IMR-90 (cell line): ENCODE measurements at regions not wholly inside any gene's neighbourhood (a gene's known extent, or its start where the extent isn't known, plus 50 kb on each side); places are given as distances from the start of the nearest gene placed in this dataset.

Source experiments
- ATAC-seq: fragments of 200-7000 bp; cut with Tn5 transposase; 2 replicates; pipeline ENCODE4 v1.9.1; 2020; ENCODE audit warnings: low read depth, mild to moderate bottlenecking, moderate library complexity
- BruUV-seq: library from RNA; stranded (reverse); fragments of 400-500 nt; replicated peaks from 2 replicates; lab custom pipeline; 2021; lab: Mats Ljungman, UMichigan
- CTCF ChIA-PET: fragments of 300-600 bp; formaldehyde crosslinking; extraction: SDS; loops from one replicate; lab custom pipeline; 2021; ENCODE audit warnings: antibody characterized with exemption; lab: Yijun Ruan, JAX
- POLR2A ChIA-PET: fragments of 300-600 bp; sonication (Branson Sonifier 250); formaldehyde crosslinking; loops from one replicate; lab custom pipeline; 2022; ENCODE audit warnings: antibody characterized with exemption; ENCODE audit not compliant: unreplicated experiment; lab: Charles Lee
- DNase-seq: peaks from one replicate; pipeline ENCODE4 v3.0.0; 2013
- H2AFZ ChIP-seq: replicated peaks from 2 replicates; pipeline ENCODE3; 2013; ENCODE audit warnings: low read length, mild to moderate bottlenecking; ENCODE audit not compliant: poor library complexity
- H2AK5ac ChIP-seq: 2 replicates; pipeline ENCODE4 v1.6.1; 2013; ENCODE audit warnings: low read depth, low read length, inconsistent platforms
- H2AK9ac ChIP-seq: replicated peaks from 2 replicates; pipeline ENCODE3; 2013; ENCODE audit warnings: mild to moderate bottlenecking, low read depth, low read length, moderate library complexity; ENCODE audit not compliant: poor library complexity
- H2BK120ac ChIP-seq: 2 replicates; pipeline ENCODE4 v1.6.1; 2013; ENCODE audit warnings: low read depth, low read length, inconsistent platforms
- H2BK15ac ChIP-seq: 3 replicates; pipeline ENCODE4 v1.6.1; 2013; ENCODE audit warnings: low read depth, low read length, inconsistent platforms
- H2BK20ac ChIP-seq: 2 replicates; pipeline ENCODE4 v1.6.1; 2013; ENCODE audit warnings: low read depth, mild to moderate bottlenecking, inconsistent platforms, low read length, moderate library complexity
- H2BK5ac ChIP-seq: 2 replicates; pipeline ENCODE4 v1.6.1; 2013; ENCODE audit warnings: mild to moderate bottlenecking, low read depth, low read length, inconsistent platforms; ENCODE audit not compliant: poor library complexity, severe bottlenecking
- H3K14ac ChIP-seq: replicated peaks from 2 replicates; pipeline ENCODE4 v1.6.1; 2013; ENCODE audit warnings: low read depth, low read length, inconsistent platforms
- H3K18ac ChIP-seq: 2 replicates; pipeline ENCODE4 v1.6.1; 2013; ENCODE audit warnings: low read depth, low read length, control low read depth
- H3K23ac ChIP-seq: 2 replicates; pipeline ENCODE4 v1.6.1; 2013; ENCODE audit warnings: low read depth, low read length, inconsistent platforms
- H3K27ac ChIP-seq: 2 replicates; pipeline ENCODE4 v1.5.1; 2013; ENCODE audit warnings: mild to moderate bottlenecking, control low read depth, low read length; ENCODE audit not compliant: insufficient read depth
- H3K27me3 ChIP-seq: 2 replicates; pipeline ENCODE4 v1.6.1; 2013; ENCODE audit warnings: low read length; ENCODE audit not compliant: control insufficient read depth, insufficient read depth
- H3K36me3 ChIP-seq: 2 replicates; pipeline ENCODE4 v1.6.1; 2013; ENCODE audit warnings: low read length, mixed read lengths; ENCODE audit not compliant: control insufficient read depth, insufficient read depth
- H3K4ac ChIP-seq: 2 replicates; pipeline ENCODE4 v1.6.1; 2013; ENCODE audit warnings: low read depth, low read length, inconsistent platforms
- H3K4me1 ChIP-seq: 2 replicates; pipeline ENCODE4 v1.6.1; 2013; ENCODE audit warnings: low read length, mixed read lengths; ENCODE audit not compliant: control insufficient read depth, insufficient read depth
- H3K4me2 ChIP-seq: 2 replicates; pipeline ENCODE4 v1.6.1; 2013; ENCODE audit warnings: low read depth, mild to moderate bottlenecking, control low read depth, low read length, moderate library complexity
- H3K4me3 ChIP-seq: 2 replicates; pipeline ENCODE4 v1.5.1; 2013; ENCODE audit warnings: low read depth, mild to moderate bottlenecking, control low read depth, low read length, moderate library complexity; ENCODE audit not compliant: insufficient read depth
- H3K56ac ChIP-seq: 2 replicates; pipeline ENCODE4 v1.6.1; 2013; ENCODE audit warnings: low read length, inconsistent platforms; ENCODE audit not compliant: insufficient read depth; ENCODE audit errors: extremely low read depth
- H3K79me1 ChIP-seq, 2 experiments: 2 replicates each; pipeline ENCODE4 v1.6.1; 2013; ENCODE audit warnings: low read length in 2 of 2, inconsistent platforms in 1 of 2, low read depth in 1 of 2
- H3K9ac ChIP-seq: 2 replicates; pipeline ENCODE4 v1.6.1; 2013; ENCODE audit warnings: low read depth, low read length, control low read depth
- H3K9me1 ChIP-seq: 2 replicates; pipeline ENCODE4 v1.6.1; 2013; ENCODE audit warnings: low read length, inconsistent platforms; ENCODE audit not compliant: insufficient read depth
- H3K9me3 ChIP-seq: 2 replicates; pipeline ENCODE4 v1.6.1; 2013; ENCODE audit warnings: low read length; ENCODE audit not compliant: control insufficient read depth, insufficient read depth
- H4K20me1 ChIP-seq: 2 replicates; pipeline ENCODE4 v1.6.1; 2013; ENCODE audit warnings: low read length, inconsistent platforms; ENCODE audit not compliant: insufficient read depth
- H4K5ac ChIP-seq: 2 replicates; pipeline ENCODE4 v1.6.1; 2013; ENCODE audit warnings: mild to moderate bottlenecking, low read depth, low read length, control low read depth
- H4K8ac ChIP-seq, 2 experiments: 2 replicates each; pipeline ENCODE4 v1.6.1; 2013; ENCODE audit warnings: low read depth in 2 of 2, low read length in 2 of 2, control low read depth in 1 of 2, inconsistent platforms in 1 of 2
- H4K91ac ChIP-seq: 2 replicates; pipeline ENCODE4 v1.6.1; 2013; ENCODE audit warnings: low read depth, low read length, inconsistent platforms; ENCODE audit not compliant: insufficient read depth
- BHLHE40 ChIP-seq: fragments of 150-350 bp; IDR thresholded peaks from 2 replicates; pipeline ENCODE4 v1.6.1; 2016; ENCODE audit warnings: mild to moderate bottlenecking, low read depth, low read length
- CEBPB ChIP-seq: IDR thresholded peaks from 2 replicates; pipeline ENCODE4 v1.6.1; 2012; ENCODE audit warnings: low read depth, low read length, improper control_type of control experiment
- CHD1 ChIP-seq: IDR thresholded peaks from 2 replicates; pipeline ENCODE4 v1.6.1; 2012; ENCODE audit warnings: low read depth, low read length, improper control_type of control experiment
- FOS ChIP-seq: fragments of 150-350 bp; IDR thresholded peaks from 2 replicates; pipeline ENCODE4 v1.6.1; 2016; ENCODE audit warnings: low read depth, low read length
- MXI1 ChIP-seq: IDR thresholded peaks from 2 replicates; pipeline ENCODE4 v1.6.1; 2012; ENCODE audit warnings: low read depth, mild to moderate bottlenecking, low read length, moderate library complexity, borderline replicate concordance
- NFE2L2 ChIP-seq: fragments of 150-350 bp; IDR thresholded peaks from 2 replicates; pipeline ENCODE4 v1.6.1; 2016; ENCODE audit warnings: low read depth, mild to moderate bottlenecking, low read length
- POLR2A ChIP-seq: IDR thresholded peaks from 2 replicates; pipeline ENCODE4 v1.6.1; 2012; ENCODE audit warnings: mild to moderate bottlenecking, low read depth, low read length
- RAD21 ChIP-seq: IDR thresholded peaks from 2 replicates; pipeline ENCODE4 v1.6.1; 2012; ENCODE audit warnings: low read length, improper control_type of control experiment
- RCOR1 ChIP-seq: IDR thresholded peaks from 2 replicates; pipeline ENCODE4 v1.6.1; 2012; ENCODE audit warnings: mild to moderate bottlenecking, low read length, improper control_type of control experiment; ENCODE audit not compliant: insufficient replicate concordance
- RFX5 ChIP-seq: IDR thresholded peaks from 2 replicates; pipeline ENCODE4 v1.8.0; 2012; ENCODE audit warnings: low read depth, mild to moderate bottlenecking, low read length, moderate library complexity
- SMC3 ChIP-seq: fragments of 150-350 bp; IDR thresholded peaks from 2 replicates; pipeline ENCODE4 v1.6.1; 2016; ENCODE audit warnings: low read depth, mild to moderate bottlenecking, antibody characterized with exemption, low read length, moderate library complexity
- WGBS, 2 experiments: methylation state at CpG; one replicate each; pipeline versions ENCODE4 v1.1.5 to v1.1.7; 2013; ENCODE audit warnings: missing lambda C conversion rate in 2 of 2; ENCODE audit not compliant: insufficient read length in 1 of 2; ENCODE audit errors: extremely low coverage in 2 of 2; 5-methylcytosine and 5-hydroxymethylcytosine counted together
- dilution Hi-C: fragments of 300-500 bp; cut with HindIII; formaldehyde crosslinking; loops from one replicate; pipeline ENCODE4 v1.14.3; 2018; ENCODE audit warnings: low sequenced_read_pairs; ENCODE audit not compliant: unreplicated experiment
- in situ Hi-C: fragments of 300-500 bp; cut with MboI; formaldehyde crosslinking; loops from 3 replicates; pipeline ENCODE4 v1.14.3; 2019; ENCODE audit warnings: low sequenced_read_pairs, inconsistent platforms, mixed read lengths
- intact Hi-C: fragments of 100-400 bp; cut with micrococcal nuclease; formaldehyde crosslinking; loops from 2 replicates; pipeline ENCODE4 v1.10.0; 2022
- TF ChIP-seq, protein P1 (sequence below): conservative IDR thresholded peaks from 2 replicates; pipeline ENCODE4 v1.5.1; 2012; ENCODE audit warnings: mild to moderate bottlenecking, low read depth, low read length, improper control_type of control experiment
- TF ChIP-seq, protein P2 (sequence below): fragments of 150-350 bp; IDR thresholded peaks from 2 replicates; pipeline ENCODE4 v1.6.1; 2017; ENCODE audit warnings: mild to moderate bottlenecking, antibody characterized with exemption, low read length, low read depth
- TF ChIP-seq, protein P3 (sequence below): fragments of 150-350 bp; IDR thresholded peaks from 2 replicates; pipeline ENCODE4 v1.6.1; 2016; ENCODE audit warnings: low read depth, mild to moderate bottlenecking, low read length, moderate library complexity, borderline replicate concordance

DNA sequence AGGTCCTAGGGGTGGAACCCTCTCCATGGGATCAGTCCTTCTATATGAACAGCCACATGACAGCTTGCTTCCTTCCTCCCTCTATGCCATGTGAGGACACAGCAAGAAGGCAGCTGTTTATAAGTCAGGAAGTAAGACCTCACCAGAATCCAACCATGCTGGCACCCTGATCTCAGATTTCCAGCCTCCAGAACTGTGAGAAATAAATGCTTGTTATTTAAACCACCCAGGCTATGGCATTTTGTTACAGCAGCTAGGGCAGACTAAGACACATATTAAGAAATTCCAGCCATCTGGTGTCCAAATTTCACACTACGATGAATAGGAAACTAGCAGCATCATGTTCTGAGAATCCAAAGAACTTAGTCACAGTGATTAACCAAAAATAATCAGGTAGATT lies 140.1 kb downstream of the ZFAND4 start:
- H2AK5ac ChIP-seq = no peak overlapping the region
- H4K91ac ChIP-seq = no peak overlapping the region
- H2AFZ ChIP-seq = no peak overlapping the region
- H4K5ac ChIP-seq = no peak overlapping the region
- no peak overlapping the region for H3K23ac ChIP-seq
- H3K56ac ChIP-seq = no peak overlapping the region
- no peak overlapping the region for H3K4me3 ChIP-seq
- in situ Hi-C loops (no loop called here), dilution Hi-C loops (no loop called here), intact Hi-C loops (no loop called here)
- no peak overlapping the region for H4K8ac ChIP-seq
- no peak overlapping the region for H3K4ac ChIP-seq
- H3K9ac ChIP-seq = no peak overlapping the region
- H2BK5ac ChIP-seq = no peak overlapping the region
- H3K18ac ChIP-seq = no peak overlapping the region
- BruUV-seq = no TSS peak
- no CpG with 5 or more reads among the region's 1 CpG for WGBS, 2 experiments
- no peaks in the 10 kb centered on the region for H3K27me3 ChIP-seq
- no peak overlapping the region for H3K14ac ChIP-seq
- CTCF ChIA-PET = no interaction called here
- no peak overlapping the region for H2AK9ac ChIP-seq
- H3K9me1 ChIP-seq = no peaks in the 10 kb centered on the region
- H3K4me1 ChIP-seq = no peaks in the 10 kb centered on the region
- peaks cover 0 to 6% of the 10 kb centered on the region in 2 experiments; a peak in 2 of 4 replicates for H3K79me1 ChIP-seq
- H2BK120ac ChIP-seq = no peak overlapping the region
- no peaks in the 10 kb centered on the region for H4K20me1 ChIP-seq
- no peak overlapping the region for H3K4me2 ChIP-seq
- no peak for ATAC-seq
- H2BK15ac ChIP-seq = no peak overlapping the region
- H2BK20ac ChIP-seq = no peak overlapping the region
- peaks cover 4% of the 10 kb centered on the region; the same call in 1 of the 2 replicates for H3K36me3 ChIP-seq
- H3K27ac ChIP-seq = no peak overlapping the region
- TF ChIP-seq, protein P1, sequence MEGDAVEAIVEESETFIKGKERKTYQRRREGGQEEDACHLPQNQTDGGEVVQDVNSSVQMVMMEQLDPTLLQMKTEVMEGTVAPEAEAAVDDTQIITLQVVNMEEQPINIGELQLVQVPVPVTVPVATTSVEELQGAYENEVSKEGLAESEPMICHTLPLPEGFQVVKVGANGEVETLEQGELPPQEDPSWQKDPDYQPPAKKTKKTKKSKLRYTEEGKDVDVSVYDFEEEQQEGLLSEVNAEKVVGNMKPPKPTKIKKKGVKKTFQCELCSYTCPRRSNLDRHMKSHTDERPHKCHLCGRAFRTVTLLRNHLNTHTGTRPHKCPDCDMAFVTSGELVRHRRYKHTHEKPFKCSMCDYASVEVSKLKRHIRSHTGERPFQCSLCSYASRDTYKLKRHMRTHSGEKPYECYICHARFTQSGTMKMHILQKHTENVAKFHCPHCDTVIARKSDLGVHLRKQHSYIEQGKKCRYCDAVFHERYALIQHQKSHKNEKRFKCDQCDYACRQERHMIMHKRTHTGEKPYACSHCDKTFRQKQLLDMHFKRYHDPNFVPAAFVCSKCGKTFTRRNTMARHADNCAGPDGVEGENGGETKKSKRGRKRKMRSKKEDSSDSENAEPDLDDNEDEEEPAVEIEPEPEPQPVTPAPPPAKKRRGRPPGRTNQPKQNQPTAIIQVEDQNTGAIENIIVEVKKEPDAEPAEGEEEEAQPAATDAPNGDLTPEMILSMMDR = no peak
- TF ChIP-seq FOS (no peak), RAD21 (no peak), BHLHE40 (no peak), POLR2A (no peak), MXI1 (no peak), CEBPB (no peak), RFX5 (no peak), NFE2L2 (no peak), SMC3 (no peak), RCOR1 (no peak), CHD1 (no peak)
- TF ChIP-seq, protein P2, sequence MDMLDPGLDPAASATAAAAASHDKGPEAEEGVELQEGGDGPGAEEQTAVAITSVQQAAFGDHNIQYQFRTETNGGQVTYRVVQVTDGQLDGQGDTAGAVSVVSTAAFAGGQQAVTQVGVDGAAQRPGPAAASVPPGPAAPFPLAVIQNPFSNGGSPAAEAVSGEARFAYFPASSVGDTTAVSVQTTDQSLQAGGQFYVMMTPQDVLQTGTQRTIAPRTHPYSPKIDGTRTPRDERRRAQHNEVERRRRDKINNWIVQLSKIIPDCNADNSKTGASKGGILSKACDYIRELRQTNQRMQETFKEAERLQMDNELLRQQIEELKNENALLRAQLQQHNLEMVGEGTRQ = no peak
- TF ChIP-seq, protein P3, sequence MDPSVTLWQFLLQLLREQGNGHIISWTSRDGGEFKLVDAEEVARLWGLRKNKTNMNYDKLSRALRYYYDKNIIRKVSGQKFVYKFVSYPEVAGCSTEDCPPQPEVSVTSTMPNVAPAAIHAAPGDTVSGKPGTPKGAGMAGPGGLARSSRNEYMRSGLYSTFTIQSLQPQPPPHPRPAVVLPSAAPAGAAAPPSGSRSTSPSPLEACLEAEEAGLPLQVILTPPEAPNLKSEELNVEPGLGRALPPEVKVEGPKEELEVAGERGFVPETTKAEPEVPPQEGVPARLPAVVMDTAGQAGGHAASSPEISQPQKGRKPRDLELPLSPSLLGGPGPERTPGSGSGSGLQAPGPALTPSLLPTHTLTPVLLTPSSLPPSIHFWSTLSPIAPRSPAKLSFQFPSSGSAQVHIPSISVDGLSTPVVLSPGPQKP = no peak
- no peaks in the 10 kb centered on the region for H3K9me3 ChIP-seq
- DNase-seq = no peak
- POLR2A ChIA-PET = no interaction called here
